NCI-H748 (cell line): ENCODE measurements at regions not wholly inside any gene's neighbourhood (a gene's known extent, or its start where the extent isn't known, plus 50 kb on each side); places are given as distances from the start of the nearest gene placed in this dataset.
"Not testable (repeated sequence)": the region's sequence is repeated elsewhere in the genome, so short reads cannot be mapped to it uniquely, and the experiment has no call there.

Experiments used
- DNase-seq: peaks from one replicate; lab custom pipeline; 2025; ENCODE audit not compliant: unreplicated experiment; lab: John Stamatoyannopoulos, UW

DNA sequence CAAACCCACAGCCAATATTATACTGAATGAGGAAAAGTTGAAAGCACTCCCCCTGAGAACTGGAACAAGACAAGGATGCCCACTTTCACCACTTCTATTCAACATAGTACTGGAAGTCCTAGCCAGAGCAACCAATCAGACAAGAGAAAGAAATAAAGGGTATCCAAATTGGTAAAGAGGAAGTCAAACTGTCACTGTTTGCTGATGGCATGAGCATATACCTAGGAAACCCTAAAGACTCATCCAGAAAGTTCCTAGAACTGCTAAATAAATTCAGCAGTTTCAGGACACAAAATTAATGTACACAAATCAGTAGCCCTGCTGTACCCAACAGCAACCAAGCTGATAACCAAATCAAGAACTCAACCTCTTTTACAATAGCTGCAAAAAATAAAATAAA, 220.0 kb downstream of the SYK start:
- not testable (repeated sequence) for DNase-seq

DNA sequence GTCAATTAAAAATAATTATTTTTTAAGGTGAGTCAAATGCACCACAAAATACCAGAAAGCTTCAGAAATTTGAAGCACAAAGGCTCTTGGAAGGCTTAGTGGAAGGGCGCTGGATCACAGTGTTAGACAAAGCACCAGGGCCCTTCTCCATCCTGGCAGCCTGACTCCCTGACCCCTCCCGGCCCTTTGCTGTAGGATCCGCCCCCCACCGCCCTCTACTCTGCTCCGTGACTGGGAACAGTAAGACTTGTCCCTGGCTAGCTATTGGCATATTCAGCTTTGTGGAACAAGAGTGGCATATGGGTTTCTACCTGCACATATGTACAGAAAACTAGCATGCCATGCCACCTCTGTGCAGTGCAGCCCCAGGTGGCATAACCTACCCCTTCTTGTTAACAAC, 222.1 kb downstream of the SYK start:
- DNase-seq, result no peak

DNA sequence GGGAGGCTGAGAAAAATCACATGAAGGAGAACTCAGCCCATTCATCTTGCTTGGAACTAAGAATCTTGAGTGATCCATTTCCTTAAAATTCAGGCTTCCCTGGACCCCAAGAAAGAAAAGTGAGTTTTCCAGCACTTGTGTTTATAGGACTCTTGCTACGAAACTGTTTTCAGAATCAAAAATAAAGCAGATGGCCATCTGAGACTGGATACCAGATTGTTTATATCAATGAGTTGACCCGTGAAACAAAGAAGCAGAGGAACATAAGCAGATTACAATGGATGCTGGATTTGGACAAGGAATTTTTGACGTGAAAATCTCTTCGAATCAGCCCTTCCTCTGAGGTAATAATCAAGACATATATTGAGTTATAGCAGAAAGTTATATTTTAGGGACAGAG, 223.2 kb downstream of the SYK start:
- no peak for DNase-seq

DNA sequence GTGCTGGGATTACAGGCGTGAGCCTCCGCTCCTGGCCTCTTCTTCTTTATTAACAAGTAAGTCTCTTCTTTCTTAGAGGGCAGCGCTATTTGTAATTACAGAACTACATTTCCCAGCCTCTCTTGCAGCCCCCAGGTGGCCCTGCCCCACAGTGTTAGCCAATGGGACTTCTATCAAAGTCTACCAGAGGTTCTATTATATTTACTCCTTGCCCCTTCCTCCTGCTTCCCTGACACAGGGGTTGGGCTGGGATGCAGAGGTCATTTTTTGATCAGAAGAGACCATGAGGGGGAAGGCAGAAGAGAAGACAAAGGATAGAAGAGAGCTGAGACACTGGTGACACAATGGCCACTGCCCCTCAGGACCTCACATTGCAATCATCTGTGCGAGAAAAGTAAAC, 224.2 kb downstream of the SYK start:
- no peak for DNase-seq

DNA sequence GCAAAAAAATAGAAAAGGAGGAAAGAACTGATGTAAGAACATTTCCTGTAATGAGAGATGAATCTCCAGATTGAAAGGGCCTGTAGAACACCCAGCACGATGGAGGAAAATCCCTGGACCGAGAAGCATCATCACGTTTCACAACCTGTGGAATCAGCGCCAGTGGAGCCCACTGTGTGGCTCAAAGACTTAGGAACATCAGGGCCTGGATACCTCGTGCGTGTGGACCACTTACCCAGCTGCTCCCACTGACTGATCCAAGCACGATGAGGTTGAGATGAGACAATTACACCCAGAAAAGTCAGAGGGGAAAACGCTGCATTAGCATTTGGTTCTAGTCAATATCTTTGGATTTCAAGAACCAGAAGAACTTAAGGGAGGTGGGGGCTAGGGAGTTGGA, 224.6 kb downstream of the SYK start:
- no peak for DNase-seq

DNA sequence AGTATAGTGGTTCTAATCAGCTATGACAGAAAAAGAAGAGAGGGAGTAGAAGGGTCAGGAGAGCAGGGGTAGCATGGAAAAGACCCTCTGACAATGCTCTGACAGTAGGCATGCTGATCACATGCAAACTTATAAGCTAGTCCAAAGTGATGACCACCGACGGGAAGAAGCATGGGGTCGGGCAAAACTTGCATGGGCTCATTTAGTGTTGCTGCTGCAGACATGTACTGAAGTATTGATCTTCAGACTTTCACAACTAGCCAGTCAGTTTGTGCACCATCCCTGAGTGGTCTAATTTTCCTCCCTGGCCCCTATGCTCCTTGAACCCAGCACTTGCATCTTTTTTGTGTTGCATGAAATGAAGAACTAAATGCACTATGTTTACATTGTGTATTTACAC, 225.4 kb downstream of the SYK start:
- no peak for DNase-seq

DNA sequence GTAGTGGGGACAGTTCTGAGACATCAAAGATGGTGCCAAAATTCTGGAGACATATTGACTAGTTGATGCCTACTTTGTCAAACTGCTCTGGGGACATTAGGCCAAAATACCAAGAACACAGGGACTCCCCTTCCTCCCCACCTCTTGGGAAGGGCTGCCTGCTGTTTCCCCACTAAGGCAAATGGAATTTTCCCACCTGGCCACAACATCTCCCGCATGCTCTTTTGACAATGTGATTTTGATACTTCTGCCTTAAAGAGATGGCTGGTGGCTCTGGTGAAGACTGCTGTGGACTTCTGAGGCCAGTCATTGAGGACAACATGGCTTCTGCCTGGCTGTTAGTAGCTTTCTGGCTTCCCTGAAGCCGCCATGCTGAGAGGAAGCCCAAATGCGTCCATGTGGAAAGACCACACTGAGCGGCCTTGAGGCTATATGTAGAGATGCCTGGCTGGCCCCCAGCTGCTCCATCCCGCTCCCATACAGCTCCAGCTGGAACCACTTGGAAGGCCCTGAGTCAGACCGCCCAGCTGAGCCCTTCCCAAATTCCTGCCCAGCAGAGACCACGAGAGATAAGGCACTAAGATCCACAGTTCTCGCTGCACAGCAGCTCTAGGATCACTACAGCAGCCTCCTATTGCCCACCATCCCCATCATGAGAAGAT, 226.7 kb downstream of the SYK start:
- DNase-seq, result no peak

DNA sequence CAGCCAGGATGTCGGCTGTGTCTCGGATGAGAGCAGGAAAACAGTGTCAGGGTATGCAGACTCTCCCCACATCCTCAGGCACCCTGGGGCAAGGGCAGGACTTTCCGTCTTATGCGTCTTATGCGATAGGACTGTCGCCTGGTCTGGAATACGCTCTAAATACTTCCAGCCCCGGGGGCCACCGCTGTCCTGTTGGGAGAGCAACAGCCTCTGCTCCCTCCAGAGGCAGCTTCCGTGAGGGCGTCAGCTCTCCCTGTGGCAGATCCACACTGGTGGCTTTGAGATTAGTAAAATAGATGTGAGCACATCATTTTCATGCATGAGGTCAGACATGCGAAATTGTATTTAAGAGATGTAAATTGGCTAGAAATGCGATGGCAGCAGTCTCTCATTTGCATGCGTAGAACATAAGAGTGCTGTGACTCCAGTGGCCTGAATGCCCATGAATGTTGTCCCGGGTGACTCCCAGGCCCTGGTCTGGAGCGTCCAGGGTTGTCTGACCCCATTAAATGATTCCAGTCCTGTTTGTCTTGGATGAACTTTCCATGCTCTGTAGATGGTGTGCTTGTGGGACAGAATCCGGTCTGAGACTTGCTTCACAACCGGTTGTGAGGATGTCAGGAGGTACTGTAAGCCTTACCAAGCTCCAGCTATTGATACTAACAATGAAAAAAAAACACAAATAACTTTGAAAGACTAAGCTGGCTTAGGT, 228.2 kb downstream of the SYK start:
- no peak for DNase-seq

DNA sequence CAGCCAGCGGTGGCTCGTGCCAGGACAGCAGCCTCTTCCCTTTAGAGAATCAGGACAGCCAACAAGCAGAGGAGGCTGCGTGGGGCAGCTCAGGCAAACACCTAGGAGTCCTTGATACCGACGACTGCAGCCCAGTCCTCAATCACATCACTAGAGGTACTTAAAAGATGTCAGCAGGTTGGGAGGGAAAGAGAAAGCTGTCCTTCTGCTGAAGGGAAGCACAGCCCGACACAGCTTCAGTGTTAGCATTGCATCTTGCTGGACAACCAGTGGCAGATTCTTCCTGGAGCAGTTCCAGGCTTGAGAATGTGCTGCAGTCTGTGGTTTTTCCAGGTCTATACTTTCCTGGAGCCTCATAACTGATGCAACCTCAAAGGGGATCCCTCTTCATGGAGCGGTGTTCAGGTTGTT, 230.5 kb downstream of the SYK start:
- DNase-seq, result no peak

DNA sequence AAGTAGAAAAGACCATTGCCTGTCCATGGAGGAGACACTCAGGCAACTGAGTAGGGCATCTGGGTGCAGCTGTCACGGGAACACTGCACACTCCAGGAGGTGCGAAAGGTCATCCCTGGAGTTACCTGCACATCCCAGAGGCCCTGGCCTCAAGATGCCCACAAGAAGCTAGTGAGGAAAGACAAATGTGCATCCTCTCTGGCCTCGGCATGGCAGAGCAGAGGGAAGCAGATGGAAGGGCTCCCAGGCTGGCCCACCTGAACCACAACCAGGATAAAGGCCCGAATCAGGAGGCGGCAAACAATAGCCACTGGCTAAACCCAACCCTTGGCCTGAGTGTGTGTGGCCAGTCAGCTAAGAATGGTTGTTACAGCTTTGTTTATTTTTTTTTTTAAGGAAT, 231.7 kb downstream of the SYK start:
- DNase-seq, result no peak

DNA sequence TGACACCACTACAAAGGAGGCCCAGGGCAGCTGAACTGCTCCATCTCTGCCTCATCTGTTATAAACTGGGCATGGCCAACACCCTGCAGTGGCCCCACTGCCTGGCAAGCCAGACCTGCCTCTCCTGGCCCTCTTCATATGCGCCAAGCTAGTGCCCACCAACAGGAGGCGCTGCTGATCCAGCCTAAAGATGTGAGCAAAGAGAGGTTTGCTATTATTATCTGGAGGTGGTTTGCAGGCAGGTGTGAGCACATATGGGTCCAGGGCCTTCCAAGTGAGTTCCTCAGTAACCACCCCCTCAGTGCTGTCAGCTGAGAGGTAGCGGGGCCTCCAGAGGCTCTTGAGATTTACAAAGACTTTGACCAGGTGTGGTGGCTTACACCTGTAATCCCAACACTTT, 232.2 kb downstream of the SYK start:
- DNase-seq, result peak; percentile 6

DNA sequence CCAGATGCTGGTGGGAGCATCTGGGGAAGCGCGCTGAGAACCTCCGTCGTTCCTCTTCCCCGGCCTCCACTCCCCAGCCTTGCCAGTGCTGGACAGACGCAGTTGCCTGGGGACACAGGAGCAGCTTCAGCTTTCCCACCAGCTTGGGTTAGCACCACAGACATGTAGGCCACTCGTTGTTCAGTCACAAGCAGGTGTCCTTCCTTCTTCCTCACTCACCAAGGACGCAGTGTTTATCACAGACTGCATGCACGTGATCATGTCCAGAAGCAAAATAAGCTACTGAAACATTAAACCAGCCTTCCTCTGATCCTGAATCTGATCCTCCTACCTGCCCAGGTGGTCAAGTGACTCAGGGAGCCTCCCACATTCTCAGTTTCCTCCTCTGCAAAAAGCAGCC, 232.9 kb downstream of the SYK start:
- DNase-seq, result no peak

DNA sequence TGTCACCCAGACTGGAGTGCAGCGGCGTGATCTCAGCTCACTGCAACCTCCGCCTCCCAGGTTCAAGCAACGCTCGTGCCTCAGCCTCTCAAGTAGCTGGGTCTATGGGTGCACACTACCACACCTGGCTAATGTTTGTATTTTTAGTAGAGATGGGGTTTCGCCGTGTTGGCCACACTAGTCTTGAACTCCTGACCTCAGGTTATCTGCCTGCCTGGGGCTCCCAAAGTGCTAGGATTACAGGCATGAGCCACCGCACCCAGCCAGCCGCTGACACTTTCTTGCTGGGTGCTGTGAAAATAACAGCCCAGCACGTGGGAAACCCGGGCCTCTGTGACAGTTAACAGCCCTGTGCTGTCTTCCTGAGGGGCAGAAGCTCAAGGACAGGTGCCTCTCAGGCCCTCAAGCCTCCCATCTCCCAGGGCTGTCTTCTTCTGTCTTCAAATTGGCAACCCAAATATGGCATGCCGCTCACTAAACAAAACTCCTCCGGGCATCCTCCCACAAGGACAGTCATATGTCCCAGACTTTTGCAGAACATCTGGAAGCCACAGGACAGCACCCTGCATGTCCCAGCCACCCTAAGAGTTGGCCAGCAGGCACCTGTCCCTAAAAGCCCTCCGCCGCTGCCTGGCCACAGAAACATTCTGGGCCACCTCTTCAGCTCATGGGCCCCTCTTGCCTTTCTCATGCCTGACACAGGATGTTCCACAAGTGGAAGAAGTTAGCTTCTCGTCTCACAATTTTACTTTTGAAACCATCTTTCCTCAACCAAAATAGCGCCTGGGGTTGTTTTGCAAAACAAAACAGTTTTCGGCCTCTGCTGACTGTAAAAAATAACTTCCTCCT, 233.6 kb downstream of the SYK start:
- DNase-seq, result no peak

DNA sequence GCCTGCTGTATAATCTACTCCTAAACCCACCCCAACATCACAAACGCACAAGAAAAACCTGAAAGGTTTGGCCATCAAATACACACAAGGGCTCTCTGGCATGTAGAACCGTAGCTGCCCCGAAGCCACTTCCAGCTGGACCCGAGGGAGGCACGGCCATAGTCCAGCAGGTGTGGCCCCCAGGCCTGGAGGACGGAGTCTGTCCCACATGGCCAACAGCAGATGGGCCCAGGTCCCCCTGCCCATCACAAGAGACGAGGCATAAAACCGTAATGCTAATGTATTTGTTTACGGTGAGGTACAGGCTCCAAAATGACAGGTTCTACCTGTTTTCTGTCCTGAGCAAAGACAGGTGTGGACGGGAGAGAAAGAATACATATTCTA, 234.2 kb downstream of the SYK start:
- peak; percentile 31 for DNase-seq

DNA sequence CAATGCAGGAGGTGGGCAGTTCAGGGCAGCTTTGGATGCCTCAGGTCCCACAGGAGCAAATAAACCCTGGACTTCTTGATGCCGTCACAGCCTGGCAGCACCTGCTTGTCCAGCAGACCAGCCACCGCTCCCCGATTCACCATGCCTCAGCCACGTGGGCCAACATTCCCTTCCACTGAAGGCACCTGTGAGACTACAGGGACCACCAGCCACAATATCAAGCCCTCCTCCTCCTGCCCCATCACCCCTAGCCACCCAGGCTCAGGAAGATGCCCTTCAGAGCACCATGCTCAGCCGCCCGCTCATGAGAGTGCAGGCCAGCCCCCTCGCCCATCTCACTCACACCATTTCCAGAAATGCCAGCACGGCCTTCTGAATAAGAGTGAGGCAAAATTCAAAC, 234.7 kb downstream of the SYK start:
- peak; percentile 31 for DNase-seq

DNA sequence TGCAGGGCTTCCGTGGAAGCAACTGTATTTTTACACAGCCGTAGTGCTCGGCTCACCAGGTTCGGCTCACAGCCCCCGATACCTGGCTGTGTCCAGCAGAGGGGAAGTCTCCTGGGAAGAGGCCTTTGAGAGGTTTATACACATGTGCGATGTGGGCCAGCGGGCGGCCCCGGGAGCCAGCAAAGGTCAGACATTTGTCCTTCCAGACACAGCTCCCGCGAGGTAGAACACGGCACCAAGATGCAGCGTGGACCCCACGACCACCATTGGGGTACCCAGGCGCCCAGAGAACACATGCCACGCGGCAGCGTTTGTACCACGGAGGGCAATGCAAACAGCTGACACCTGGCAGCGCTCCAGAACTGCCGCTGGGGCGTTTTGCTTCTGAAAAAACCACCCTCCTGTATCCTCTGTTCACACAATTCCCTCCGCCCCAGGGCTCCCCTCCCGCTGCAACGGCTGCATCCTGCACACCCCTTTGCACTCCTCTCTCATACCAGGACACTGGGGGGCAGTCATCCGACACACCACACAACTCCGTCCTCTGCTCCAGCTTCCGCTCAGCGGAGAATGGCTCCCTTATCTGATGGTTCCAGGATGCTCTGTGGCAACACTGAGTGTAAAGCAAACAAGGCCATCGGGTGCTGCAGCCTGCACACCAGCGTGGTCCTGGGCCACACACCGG, 235.3 kb downstream of the SYK start:
- peak; percentile 93 for DNase-seq

DNA sequence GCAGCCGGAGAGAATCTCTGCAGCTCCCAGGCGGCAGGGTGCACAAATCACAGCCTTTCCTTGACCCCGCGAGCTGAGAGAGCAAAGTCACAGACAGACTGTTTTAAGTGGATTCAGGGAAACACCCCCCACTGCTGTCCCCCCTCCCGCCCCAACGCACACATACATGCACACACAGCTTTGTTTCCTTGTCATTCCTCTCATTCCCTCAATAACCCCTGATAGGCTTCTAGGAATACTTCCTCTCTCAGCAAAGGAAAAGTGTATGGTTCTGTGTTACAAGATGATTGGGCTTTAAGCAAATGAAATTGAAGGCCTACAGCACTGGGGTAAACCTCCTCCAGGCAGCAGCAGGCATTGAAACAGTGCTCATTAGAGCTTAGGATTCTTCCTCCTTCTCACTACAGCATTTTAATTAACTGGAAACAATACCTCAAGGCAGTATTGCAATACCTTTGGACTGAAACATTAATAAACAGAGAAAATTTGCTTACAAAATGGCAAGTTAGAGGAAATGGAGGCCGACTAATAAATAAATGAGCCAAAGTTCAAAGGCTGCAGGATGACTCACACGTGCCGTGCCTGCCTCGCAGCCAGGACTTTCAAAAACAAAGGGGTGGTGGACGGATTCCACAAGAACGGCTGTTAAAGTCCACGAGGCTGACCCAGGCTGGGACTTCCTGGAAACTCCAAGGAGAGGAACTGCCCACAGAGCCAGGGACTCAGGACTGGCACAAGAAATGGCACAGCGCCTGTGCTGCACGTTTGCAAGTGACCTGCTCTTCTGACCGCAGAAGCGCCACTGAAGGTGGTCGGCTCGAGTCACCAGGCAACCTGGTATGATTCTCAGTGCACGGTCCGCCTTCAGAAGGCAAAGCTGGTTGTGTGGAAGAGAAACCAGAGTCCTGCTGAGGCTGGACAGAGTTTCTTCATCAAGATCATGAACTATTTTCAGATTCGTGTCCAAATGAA, 236.2 kb downstream of the SYK start:
- DNase-seq, result no peak

DNA sequence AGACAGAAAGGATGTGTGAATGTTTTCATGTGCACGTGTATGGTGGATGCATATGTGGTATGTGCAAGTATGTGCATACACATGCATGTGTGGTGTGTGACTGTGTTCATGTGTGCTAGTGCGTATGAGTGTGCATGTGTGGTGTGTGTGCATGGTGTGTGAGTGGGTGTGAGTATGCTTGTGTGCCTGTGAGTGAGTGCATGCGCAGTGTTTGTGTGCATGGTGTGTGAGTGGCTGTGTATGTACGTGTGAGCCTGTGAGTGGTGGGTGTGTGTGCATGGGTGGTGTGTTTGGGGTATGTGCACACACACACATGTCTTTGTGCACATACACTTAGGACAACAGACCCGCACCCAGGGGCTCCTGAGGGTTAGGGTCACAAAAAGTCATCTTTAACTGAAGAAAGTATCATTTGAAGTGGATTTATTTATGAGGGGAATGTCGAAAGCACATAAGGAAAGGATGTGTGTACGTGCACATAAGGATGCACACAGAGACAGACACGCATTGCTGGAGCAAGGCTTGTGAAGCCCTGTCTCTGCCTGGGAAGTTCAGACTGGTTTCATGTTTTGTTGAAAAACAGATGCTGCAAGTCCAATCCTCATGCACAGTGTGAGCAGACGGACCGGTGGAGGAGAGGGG, 237.0 kb downstream of the SYK start:
- no peak for DNase-seq

DNA sequence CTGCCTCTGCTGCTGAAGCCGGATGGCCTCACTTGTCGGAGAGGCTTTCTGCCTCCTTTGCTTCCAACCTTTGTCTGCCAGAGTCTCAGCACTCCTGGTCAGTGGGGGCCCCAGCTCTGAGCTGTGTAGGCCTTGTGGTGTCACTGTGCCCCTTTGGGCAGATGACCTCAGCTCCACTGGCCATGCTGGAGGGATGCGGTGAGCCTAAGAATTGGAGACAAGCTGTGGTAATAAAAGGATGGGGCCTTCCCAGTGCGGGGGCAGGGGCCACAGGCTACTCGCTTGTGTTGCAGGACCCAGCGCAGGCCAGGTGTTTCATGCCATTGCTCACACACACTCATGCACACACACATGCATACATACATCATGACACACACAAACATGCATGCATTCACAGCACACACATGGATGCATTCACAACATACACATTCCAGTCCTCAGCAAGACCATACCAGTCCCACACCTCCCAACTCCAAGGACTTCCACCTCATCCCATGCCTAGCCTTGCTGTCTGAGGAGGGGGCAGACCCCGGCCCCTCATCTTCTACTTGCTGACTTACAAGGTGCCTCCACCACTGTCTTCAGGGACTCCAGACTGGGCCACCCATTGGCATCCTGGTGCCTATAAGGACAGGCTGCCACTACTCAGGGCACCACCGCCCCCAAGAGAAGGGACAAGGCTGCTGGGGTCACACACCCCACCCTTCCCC, 237.7 kb downstream of the SYK start:
- DNase-seq, result no peak
